Fibroblast of lung (primary cell): ENCODE measurements at regions not wholly inside any gene's neighbourhood (a gene's known extent, or its start where the extent isn't known, plus 50 kb on each side); places are given as distances from the start of the nearest gene placed in this dataset.

Experiments
- EZH2 ChIP-seq: IDR thresholded peaks from 2 replicates; pipeline ENCODE4 v1.5.1; 2012; ENCODE audit warnings: low read length, control low read depth, mild to moderate bottlenecking; ENCODE audit errors: missing control alignments
- TF ChIP-seq, protein P1 (sequence below), 2 donors: IDR thresholded peaks in 1 of 2; conservative IDR thresholded peaks in 1 of 2; 1 replicate in 1 of 2; 2 replicates in 1 of 2; pipeline ENCODE4 v1.5.1; 2011 to 2012; ENCODE audit warnings: low read length in 2 of 2, control low read depth in 1 of 2, inconsistent platforms in 1 of 2, low read depth in 1 of 2, mild to moderate bottlenecking in 1 of 2

DNA sequence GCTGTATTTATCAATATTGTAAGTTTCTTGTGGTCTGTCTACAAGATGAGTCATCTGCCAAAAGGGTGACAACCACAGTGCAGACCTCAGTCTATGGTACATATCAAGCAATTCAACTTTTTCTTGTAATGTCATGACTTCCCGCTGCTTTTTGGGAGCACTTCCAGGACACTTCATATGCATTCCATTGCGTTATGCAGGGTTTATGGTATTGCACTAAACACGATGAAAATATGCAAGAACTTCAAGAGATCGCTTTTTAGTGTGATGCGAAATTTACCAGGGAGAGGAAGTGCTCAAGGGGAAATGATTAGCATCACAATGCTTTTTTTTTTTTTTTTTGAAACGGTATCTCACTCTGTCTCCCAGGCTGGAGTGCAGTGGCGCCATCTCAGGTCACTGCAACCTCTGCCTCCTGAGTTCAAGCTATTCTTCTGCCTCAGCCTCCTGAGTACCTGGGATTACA is 166.5 kb downstream of the TFAP2A start:
- TF ChIP-seq, protein P1, sequence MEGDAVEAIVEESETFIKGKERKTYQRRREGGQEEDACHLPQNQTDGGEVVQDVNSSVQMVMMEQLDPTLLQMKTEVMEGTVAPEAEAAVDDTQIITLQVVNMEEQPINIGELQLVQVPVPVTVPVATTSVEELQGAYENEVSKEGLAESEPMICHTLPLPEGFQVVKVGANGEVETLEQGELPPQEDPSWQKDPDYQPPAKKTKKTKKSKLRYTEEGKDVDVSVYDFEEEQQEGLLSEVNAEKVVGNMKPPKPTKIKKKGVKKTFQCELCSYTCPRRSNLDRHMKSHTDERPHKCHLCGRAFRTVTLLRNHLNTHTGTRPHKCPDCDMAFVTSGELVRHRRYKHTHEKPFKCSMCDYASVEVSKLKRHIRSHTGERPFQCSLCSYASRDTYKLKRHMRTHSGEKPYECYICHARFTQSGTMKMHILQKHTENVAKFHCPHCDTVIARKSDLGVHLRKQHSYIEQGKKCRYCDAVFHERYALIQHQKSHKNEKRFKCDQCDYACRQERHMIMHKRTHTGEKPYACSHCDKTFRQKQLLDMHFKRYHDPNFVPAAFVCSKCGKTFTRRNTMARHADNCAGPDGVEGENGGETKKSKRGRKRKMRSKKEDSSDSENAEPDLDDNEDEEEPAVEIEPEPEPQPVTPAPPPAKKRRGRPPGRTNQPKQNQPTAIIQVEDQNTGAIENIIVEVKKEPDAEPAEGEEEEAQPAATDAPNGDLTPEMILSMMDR (conservative IDR thresholded peaks at IDR 0.05 in 1 of 2, IDR thresholded peaks at IDR 0.05 in 1 of 2; ENCODE audit: low read depth in 1 of 2, low read length in 2 of 2), result no peak
- no peak for TF ChIP-seq EZH2
